SU-DHL-6 (cell line): ENCODE measurements at regions not wholly inside any gene's neighbourhood (a gene's known extent, or its start where the extent isn't known, plus 50 kb on each side); places are given as distances from the start of the nearest gene placed in this dataset.

Experiments
- H2AFZ ChIP-seq: fragments of 200-600 bp; sonication (generic); 2 replicates; pipeline ENCODE4 v1.6.1; 2014; ENCODE audit warnings: low read depth, mild to moderate bottlenecking, moderate library complexity, mixed read lengths, antibody characterized with exemption, low read length; ENCODE audit not compliant: severe bottlenecking
- H3F3A ChIP-seq: fragments of 200-600 bp; shearing (Covaris generic); 2 replicates; pipeline ENCODE4 v1.6.0; 2016; ENCODE audit warnings: antibody characterized with exemption, mild to moderate bottlenecking; ENCODE audit not compliant: insufficient read depth
- H3K27ac ChIP-seq: fragments of 200-600 bp; sonication (generic); 2 replicates; pipeline ENCODE4 v1.5.1; 2016; ENCODE audit warnings: low read depth, mild to moderate bottlenecking, low read length, moderate library complexity, mixed read lengths
- H3K27me3 ChIP-seq: fragments of 200-600 bp; sonication (generic), shearing (Covaris generic); 2 replicates; pipeline ENCODE4 v1.6.0; 2014; ENCODE audit warnings: mild to moderate bottlenecking, low read length
- H3K36me3 ChIP-seq: fragments of 200-600 bp; sonication (generic); 2 replicates; pipeline ENCODE4 v1.6.1; 2014; ENCODE audit warnings: mild to moderate bottlenecking, low read length, mixed read lengths
- H3K4me2 ChIP-seq: fragments of 300-600, 200-600 bp; shearing (Covaris generic), sonication (generic); 2 replicates; pipeline ENCODE4 v1.6.0; 2014; ENCODE audit warnings: low read length, low read depth, mild to moderate bottlenecking; ENCODE audit not compliant: poor library complexity, severe bottlenecking
- H3K4me3 ChIP-seq: fragments of 200-600 bp; sonication (generic); 2 replicates; pipeline ENCODE4 v1.5.1; 2014; ENCODE audit warnings: antibody characterized with exemption, low read length, mild to moderate bottlenecking, mixed read lengths; ENCODE audit not compliant: insufficient read depth, poor library complexity, severe bottlenecking
- H3K79me2 ChIP-seq: fragments of 200-600 bp; sonication (generic); 2 replicates; pipeline ENCODE4 v1.6.1; 2014; ENCODE audit warnings: mild to moderate bottlenecking, low read length, moderate library complexity; ENCODE audit not compliant: insufficient read depth
- H3K9ac ChIP-seq: fragments of 200-600 bp; sonication (generic); 2 replicates; pipeline ENCODE4 v1.7.0; 2014; ENCODE audit warnings: mild to moderate bottlenecking, low read length
- H3K9me2 ChIP-seq: fragments of 200-600 bp; sonication (generic); replicated peaks from 2 replicates; pipeline ENCODE4 v1.6.1; 2014; ENCODE audit warnings: low read length; ENCODE audit not compliant: insufficient read depth
- H3K9me3 ChIP-seq: fragments of 200-600 bp; sonication (generic); 2 replicates; pipeline ENCODE4 v1.6.1; 2014; ENCODE audit warnings: low read length, mixed read lengths; ENCODE audit not compliant: insufficient read depth
- H4K20me1 ChIP-seq: fragments of 200-600 bp; sonication (generic); 2 replicates; pipeline ENCODE4 v1.6.1; 2014; ENCODE audit warnings: low read depth, mild to moderate bottlenecking, antibody characterized with exemption, low read length, moderate library complexity, mixed read lengths
- CTCF ChIP-seq: fragments of 200-600 bp; sonication (generic); IDR thresholded peaks from one replicate; pipeline ENCODE4 v1.5.1; 2017; ENCODE audit warnings: antibody characterized with exemption, mild to moderate bottlenecking, low read length, moderate library complexity; ENCODE audit not compliant: insufficient read depth, poor library complexity, severe bottlenecking
- EZH2phosphoT487 ChIP-seq: fragments of 200-600 bp; sonication (generic), shearing (Covaris generic); conservative IDR thresholded peaks from 2 replicates; pipeline ENCODE4 v1.6.1; 2018; ENCODE audit warnings: mild to moderate bottlenecking, antibody characterized with exemption, low read length, moderate library complexity, mixed read lengths

GRCh38 chr5:27191786-27192510 lies 153.6 kb upstream of the CDH9 start:
- Histone ChIP-seq H3K27me3 (no peaks in the 10 kb centered on the region), H3K9ac (no peak overlapping the region), H3K27ac (no peak overlapping the region), H3K36me3 (no peaks in the 10 kb centered on the region), H3K79me2 (no peaks in the 10 kb centered on the region), H2AFZ (no peak overlapping the region), H3K9me3 (0 out of 2 replicates have a peak, but pooled peaks cover 4% of the 10 kb centered on the region), H4K20me1 (no peaks in the 10 kb centered on the region), H3K4me2 (no peak overlapping the region), H3F3A (no peaks in the 10 kb centered on the region), H3K9me2 (no peaks in the 10 kb centered on the region), H3K4me3 (no peak overlapping the region)
- no peak for TF ChIP-seq EZH2phosphoT487
- TF ChIP-seq CTCF = no peak

- H3K9me3 ChIP-seq = no peaks in the 10 kb centered on the region
- H4K20me1 ChIP-seq = no peaks in the 10 kb centered on the region
- H3K9me2 ChIP-seq = no peaks in the 10 kb centered on the region
- H3K9ac ChIP-seq = no peak overlapping the region
- no peak overlapping the region for H3K27ac ChIP-seq
- TF ChIP-seq EZH2phosphoT487 = no peak
- TF ChIP-seq CTCF = no peak
- H3K27me3 ChIP-seq = no peaks in the 10 kb centered on the region
- no peak overlapping the region for H3K4me2 ChIP-seq
- no peaks in the 10 kb centered on the region for H3K79me2 ChIP-seq
- no peaks in the 10 kb centered on the region for H3K36me3 ChIP-seq
- no peaks in the 10 kb centered on the region for H3F3A ChIP-seq
- H2AFZ ChIP-seq = peak overlapping the region; percentile 0
- H3K4me3 ChIP-seq = no peak overlapping the region
Measured at GRCh38 chr5:27172693-27173092, 134.3 kb upstream of the CDH9 start.

- no peak for TF ChIP-seq CTCF
- TF ChIP-seq EZH2phosphoT487 = no peak
Measured at GRCh38 chr5:27171761-27172261, 133.4 kb upstream of the CDH9 start.

More at GRCh38 chr5:27171761-27172261, 133.4 kb upstream of the CDH9 start:
- Histone ChIP-seq H3K36me3 (no peaks in the 10 kb centered on the region), H3K9me3 (no peaks in the 10 kb centered on the region), H3K4me2 (no peak overlapping the region), H3K27me3 (no peaks in the 10 kb centered on the region), H3K9me2 (no peaks in the 10 kb centered on the region), H4K20me1 (no peaks in the 10 kb centered on the region), H2AFZ (no peak overlapping the region), H3K9ac (no peak overlapping the region), H3K4me3 (no peak overlapping the region), H3F3A (no peaks in the 10 kb centered on the region), H3K79me2 (no peaks in the 10 kb centered on the region), H3K27ac (no peak overlapping the region)
